H9 (cell line): ENCODE measurements at regions not wholly inside any gene's neighbourhood (a gene's known extent, or its start where the extent isn't known, plus 50 kb on each side); places are given as distances from the start of the nearest gene placed in this dataset.
"Not testable (repeated sequence)": the region's sequence is repeated elsewhere in the genome, so short reads cannot be mapped to it uniquely, and the experiment has no call there.

ENCODE experiments used
- DNase-seq: peaks from one replicate; pipeline ENCODE4 v3.0.0-alpha.2; 2017
- H2AFZ ChIP-seq: one replicate; pipeline ENCODE4 v1.6.1; 2013; ENCODE audit warnings: mild to moderate bottlenecking, low read length, control low read depth, moderate library complexity
- H2AK5ac ChIP-seq: 2 replicates; pipeline ENCODE4 v1.6.1; 2013; ENCODE audit warnings: low read length, control low read depth, mixed read lengths; ENCODE audit not compliant: insufficient read length
- H2BK120ac ChIP-seq: one replicate; pipeline ENCODE4 v1.6.1; 2013; ENCODE audit warnings: low read depth, mild to moderate bottlenecking, low read length, control low read depth, inconsistent platforms; ENCODE audit not compliant: poor library complexity, severe bottlenecking
- H2BK12ac ChIP-seq: 2 replicates; pipeline ENCODE4 v1.6.1; 2013; ENCODE audit warnings: low read length, control low read depth, mixed read lengths, low read depth; ENCODE audit not compliant: insufficient read length
- H2BK15ac ChIP-seq: 2 replicates; pipeline ENCODE4 v1.6.1; 2013; ENCODE audit warnings: low read depth, low read length, control low read depth
- H2BK20ac ChIP-seq: one replicate; pipeline ENCODE4 v1.6.1; 2013; ENCODE audit warnings: low read depth, mild to moderate bottlenecking, low read length, control low read depth, inconsistent platforms; ENCODE audit not compliant: poor library complexity, severe bottlenecking
- H2BK5ac ChIP-seq: 2 replicates; pipeline ENCODE4 v1.6.1; 2013; ENCODE audit warnings: low read length, control low read depth, mixed read lengths; ENCODE audit not compliant: insufficient read length
- H3K14ac ChIP-seq: 2 replicates; pipeline ENCODE4 v1.6.1; 2013; ENCODE audit warnings: low read length, control low read depth; ENCODE audit not compliant: insufficient read depth
- H3K18ac ChIP-seq: 2 replicates; pipeline ENCODE4 v1.6.1; 2013; ENCODE audit warnings: low read depth, mild to moderate bottlenecking, mixed read lengths, low read length, control low read depth; ENCODE audit not compliant: insufficient read length
- H3K23ac ChIP-seq: 2 replicates; pipeline ENCODE4 v1.6.1; 2013; ENCODE audit warnings: low read length, control low read depth, mixed read lengths, low read depth; ENCODE audit not compliant: insufficient read length
- H3K23me2 ChIP-seq: 2 replicates; pipeline ENCODE4 v1.6.1; 2013; ENCODE audit warnings: low read depth, mild to moderate bottlenecking, mixed read lengths, low read length, control low read depth; ENCODE audit not compliant: insufficient read length, poor library complexity, severe bottlenecking
- H3K27ac ChIP-seq: 2 replicates; pipeline ENCODE4 v1.5.1; 2013; ENCODE audit warnings: low read length, control low read depth, mixed read lengths, low read depth; ENCODE audit not compliant: insufficient read length
- H3K27me3 ChIP-seq: 2 replicates; pipeline ENCODE4 v1.6.1; 2013; ENCODE audit warnings: low read length, control low read depth, inconsistent platforms; ENCODE audit not compliant: insufficient read depth
- H3K4ac ChIP-seq: 2 replicates; pipeline ENCODE4 v1.6.1; 2013; ENCODE audit warnings: low read depth, mild to moderate bottlenecking, control low read depth, inconsistent platforms, low read length, moderate library complexity
- H3K4me1 ChIP-seq: 2 replicates; pipeline ENCODE4 v1.6.1; 2013; ENCODE audit warnings: low read length, control low read depth, inconsistent platforms; ENCODE audit not compliant: insufficient read depth
- H3K4me2 ChIP-seq: 2 replicates; pipeline ENCODE4 v1.6.1; 2013; ENCODE audit warnings: low read length, control low read depth, mixed read lengths; ENCODE audit not compliant: insufficient read length, insufficient read depth
- H3K56ac ChIP-seq: 2 replicates; pipeline ENCODE4 v1.6.1; 2013; ENCODE audit warnings: low read depth, mild to moderate bottlenecking, mixed read lengths, low read length, control low read depth; ENCODE audit not compliant: insufficient read length
- H3K79me1 ChIP-seq: 2 replicates; pipeline ENCODE4 v1.6.1; 2013; ENCODE audit warnings: low read depth, mild to moderate bottlenecking, moderate library complexity, low read length, control low read depth, inconsistent platforms; ENCODE audit not compliant: insufficient read depth, poor library complexity, severe bottlenecking
- H3K79me2 ChIP-seq: 2 replicates; pipeline ENCODE4 v1.6.1; 2013; ENCODE audit warnings: low read length, control low read depth, inconsistent platforms; ENCODE audit not compliant: insufficient read depth
- H3K9ac ChIP-seq: 2 replicates; pipeline ENCODE4 v1.6.1; 2013; ENCODE audit warnings: low read length, control low read depth, mixed read lengths; ENCODE audit not compliant: insufficient read length; ENCODE audit errors: extremely low read depth
- H3K9me3 ChIP-seq: one replicate; pipeline ENCODE4 v1.6.1; 2013; ENCODE audit warnings: low read depth, low read length, inconsistent platforms; ENCODE audit not compliant: control insufficient read depth
- H3T11ph ChIP-seq: one replicate; pipeline ENCODE4 v1.6.1; 2013; ENCODE audit warnings: mild to moderate bottlenecking, low read length, control low read depth, inconsistent platforms
- H4K20me1 ChIP-seq: one replicate; pipeline ENCODE4 v1.6.1; 2013; ENCODE audit not compliant: control insufficient read depth, insufficient read length, insufficient read depth
- H4K5ac ChIP-seq: 2 replicates; pipeline ENCODE4 v1.6.1; 2013; ENCODE audit warnings: low read depth, mild to moderate bottlenecking, mixed read lengths, low read length, control low read depth; ENCODE audit not compliant: insufficient read length
- H4K8ac ChIP-seq: replicated peaks from 2 replicates; pipeline ENCODE4 v1.6.1; 2013; ENCODE audit warnings: low read length, control low read depth, mixed read lengths, low read depth; ENCODE audit not compliant: insufficient read length
- H4K91ac ChIP-seq: 2 replicates; pipeline ENCODE4 v1.6.1; 2013; ENCODE audit warnings: low read depth, mild to moderate bottlenecking, moderate library complexity, mixed read lengths, low read length, control low read depth; ENCODE audit not compliant: insufficient read length
- H3K27ac Mint-ChIP-seq, 3 experiments: 2 replicates in 2 of 3; 3 replicates in 1 of 3; pipeline ENCODE4 v1.8.0; 2020 to 2021; ENCODE audit warnings: mixed read lengths in 3 of 3, mild to moderate bottlenecking in 1 of 3, moderate library complexity in 1 of 3
- H3K27me3 Mint-ChIP-seq: 2 replicates; pipeline ENCODE4 v1.8.0; 2021; ENCODE audit warnings: low read depth, mild to moderate bottlenecking, moderate library complexity, mixed read lengths
- H3K36me3 Mint-ChIP-seq, 3 experiments: 2 replicates in 2 of 3; 3 replicates in 1 of 3; pipeline ENCODE4 v1.8.0; 2020 to 2021; ENCODE audit warnings: low read depth in 3 of 3, mixed read lengths in 3 of 3; ENCODE audit not compliant: insufficient read depth in 1 of 3
- H3K4me1 Mint-ChIP-seq, 2 experiments: 2 replicates each; pipeline ENCODE4 v1.8.0; 2020; ENCODE audit warnings: mixed read lengths in 2 of 2
- H3K4me3 Mint-ChIP-seq, 2 experiments: 2 replicates in 1 of 2; 3 replicates in 1 of 2; pipeline ENCODE4 v1.8.0; 2020 to 2021; ENCODE audit warnings: mild to moderate bottlenecking in 2 of 2, mixed read lengths in 2 of 2, moderate library complexity in 1 of 2
- H3K9me3 Mint-ChIP-seq, 2 experiments: 2 replicates in 1 of 2; 3 replicates in 1 of 2; pipeline ENCODE4 v1.8.0; 2020; ENCODE audit warnings: mild to moderate bottlenecking in 2 of 2, mixed read lengths in 2 of 2, moderate library complexity in 1 of 2
- WGBS: extraction: QIAGEN DNeasy Blood & Tissue Kit; methylation state at CpG from one replicate; pipeline ENCODE4 v1.1.7; 2013; ENCODE audit warnings: missing lambda C conversion rate, low lambda C conversion rate, mixed read lengths; ENCODE audit not compliant: insufficient read length; ENCODE audit errors: extremely low coverage; 5-methylcytosine and 5-hydroxymethylcytosine counted together
- TF ChIP-seq, protein P1 (sequence below): fragments of 200-600 bp; sonication (generic); conservative IDR thresholded peaks from 3 replicates; pipeline ENCODE4 v1.8.0; 2021; ENCODE audit warnings: antibody characterized with exemption, mild to moderate bottlenecking

- no peak overlapping the region for H3K56ac ChIP-seq
- TF ChIP-seq, protein P1, sequence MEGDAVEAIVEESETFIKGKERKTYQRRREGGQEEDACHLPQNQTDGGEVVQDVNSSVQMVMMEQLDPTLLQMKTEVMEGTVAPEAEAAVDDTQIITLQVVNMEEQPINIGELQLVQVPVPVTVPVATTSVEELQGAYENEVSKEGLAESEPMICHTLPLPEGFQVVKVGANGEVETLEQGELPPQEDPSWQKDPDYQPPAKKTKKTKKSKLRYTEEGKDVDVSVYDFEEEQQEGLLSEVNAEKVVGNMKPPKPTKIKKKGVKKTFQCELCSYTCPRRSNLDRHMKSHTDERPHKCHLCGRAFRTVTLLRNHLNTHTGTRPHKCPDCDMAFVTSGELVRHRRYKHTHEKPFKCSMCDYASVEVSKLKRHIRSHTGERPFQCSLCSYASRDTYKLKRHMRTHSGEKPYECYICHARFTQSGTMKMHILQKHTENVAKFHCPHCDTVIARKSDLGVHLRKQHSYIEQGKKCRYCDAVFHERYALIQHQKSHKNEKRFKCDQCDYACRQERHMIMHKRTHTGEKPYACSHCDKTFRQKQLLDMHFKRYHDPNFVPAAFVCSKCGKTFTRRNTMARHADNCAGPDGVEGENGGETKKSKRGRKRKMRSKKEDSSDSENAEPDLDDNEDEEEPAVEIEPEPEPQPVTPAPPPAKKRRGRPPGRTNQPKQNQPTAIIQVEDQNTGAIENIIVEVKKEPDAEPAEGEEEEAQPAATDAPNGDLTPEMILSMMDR = no peak
- no CpG with 5 or more reads among the region's 1 CpG for WGBS
- no peak overlapping the region for H2BK20ac ChIP-seq
- no peak overlapping the region for H2BK15ac ChIP-seq
- H3K9me3 ChIP-seq = no peaks in the 10 kb centered on the region
- H3K4ac ChIP-seq = no peak overlapping the region
- H3K23me2 ChIP-seq = no peaks in the 10 kb centered on the region
- H3K4me3 Mint-ChIP-seq = no peak overlapping the region
- no peak for DNase-seq
- no peak overlapping the region for H2BK120ac ChIP-seq
- H3K9ac ChIP-seq = no peak overlapping the region
- H3K14ac ChIP-seq = no peak overlapping the region
- no peak overlapping the region for H3T11ph ChIP-seq
- no peak overlapping the region for H2AFZ ChIP-seq
- H3K27ac ChIP-seq = no peak overlapping the region
- no peak overlapping the region for H2AK5ac ChIP-seq
- no peaks in the 10 kb centered on the region for H3K27me3 ChIP-seq
- no peaks in the 10 kb centered on the region for H3K79me2 ChIP-seq
- H2BK12ac ChIP-seq = no peak overlapping the region
- H3K79me1 ChIP-seq = no peaks in the 10 kb centered on the region
- no peak overlapping the region for H4K8ac ChIP-seq
- H3K4me1 ChIP-seq = no peaks in the 10 kb centered on the region
- H4K91ac ChIP-seq = no peak overlapping the region
- no peak overlapping the region for H3K4me2 ChIP-seq
- no peak overlapping the region for H4K5ac ChIP-seq
- no peak overlapping the region for H3K23ac ChIP-seq
- no peaks in the 10 kb centered on the region for H4K20me1 ChIP-seq
- H3K9me3 Mint-ChIP-seq = peaks cover 19 to 23% of the 10 kb centered on the region in 2 experiments
- H3K18ac ChIP-seq = no peak overlapping the region
- peaks cover 8 to 22% (median 19%) of the 10 kb centered on the region in 3 experiments for H3K36me3 Mint-ChIP-seq
- H3K27me3 Mint-ChIP-seq = no peaks in the 10 kb centered on the region; the same call in 1 of the 2 replicates
- H2BK5ac ChIP-seq = no peak overlapping the region
- H3K4me1 Mint-ChIP-seq = no peaks in the 10 kb centered on the region
- H3K27ac Mint-ChIP-seq = no peak overlapping the region
Measured at GRCh38 chr9:25048098-25048724, 502.5 kb upstream of the IZUMO3 start.

DNA sequence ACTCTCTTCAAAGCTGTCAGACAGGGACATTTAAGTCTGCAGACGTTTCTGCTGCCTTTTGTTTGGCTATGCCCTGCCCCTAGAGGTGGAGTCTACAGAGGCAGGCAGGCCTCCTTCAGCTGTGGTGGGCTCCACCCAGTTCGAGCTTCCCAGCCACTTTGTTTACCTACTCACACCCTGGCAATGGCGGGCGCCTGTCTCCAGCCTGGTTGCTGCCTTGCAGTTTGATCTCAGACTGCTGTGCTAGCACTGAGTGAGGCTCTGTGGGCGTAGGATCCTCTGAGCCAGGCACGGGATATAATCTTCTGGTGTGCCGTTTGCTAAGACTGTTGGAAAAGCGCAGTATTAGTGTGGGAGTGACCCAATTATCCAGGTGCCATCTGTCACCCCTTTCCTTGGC lies 499.8 kb upstream of the IZUMO3 start:
- not testable (repeated sequence) for H3K4me1 Mint-ChIP-seq, H3K4me3 Mint-ChIP-seq
- WGBS = no CpG with 5 or more reads among the region's 8 CpGs

More for the DNA sequence above, 499.8 kb upstream of the IZUMO3 start:
- not testable (repeated sequence) for H3K23ac ChIP-seq, H3K79me2 ChIP-seq, H4K20me1 ChIP-seq, H2AK5ac ChIP-seq, H2AFZ ChIP-seq, H2BK5ac ChIP-seq, H3K27ac Mint-ChIP-seq, H3T11ph ChIP-seq, H4K91ac ChIP-seq, H3K27me3 ChIP-seq, H3K4me1 ChIP-seq, DNase-seq, H2BK20ac ChIP-seq, H4K5ac ChIP-seq, H3K18ac ChIP-seq, H3K79me1 ChIP-seq, H2BK15ac ChIP-seq, H3K56ac ChIP-seq, H3K27me3 Mint-ChIP-seq, H3K4me2 ChIP-seq, H3K9me3 ChIP-seq, H3K9ac ChIP-seq, H3K23me2 ChIP-seq, H2BK12ac ChIP-seq, H4K8ac ChIP-seq, H3K4ac ChIP-seq, H3K27ac ChIP-seq, H2BK120ac ChIP-seq, H3K14ac ChIP-seq
- Mint-ChIP-seq H3K9me3 (peaks cover 19 to 26% of the 10 kb centered on the region in 2 experiments), H3K36me3 (peaks cover 8 to 22% (median 19%) of the 10 kb centered on the region in 3 experiments)
